Suprapubic skin (tissue), 4 donors: ENCODE measurements at regions not wholly inside any gene's neighbourhood (a gene's known extent, or its start where the extent isn't known, plus 50 kb on each side); places are given as distances from the start of the nearest gene placed in this dataset.
A peak's percentile ranks its signal among the peaks of the same experiment; 100 is the strongest.

Experiments used
- DNase-seq, 2 donors: peaks; one replicate each; pipeline ENCODE4 v3.0.0-alpha.2; 2019; ENCODE audit warnings: low spot score in 2 of 2
- H3K27ac ChIP-seq: fragments of 200-600 bp; sonication (generic); one replicate; pipeline ENCODE4 v1.5.1; 2019
- H3K27me3 ChIP-seq: fragments of 200-600 bp; sonication (generic); one replicate; pipeline ENCODE4 v1.5.1; 2019
- H3K36me3 ChIP-seq: fragments of 200-600 bp; sonication (generic); one replicate; pipeline ENCODE4 v1.5.1; 2019
- H3K4me1 ChIP-seq: fragments of 200-600 bp; sonication (generic); one replicate; pipeline ENCODE4 v1.5.1; 2019
- H3K4me3 ChIP-seq: fragments of 200-600 bp; sonication (generic); one replicate; pipeline ENCODE4 v1.5.1; 2019; ENCODE audit warnings: mild to moderate bottlenecking
- H3K9me3 ChIP-seq: fragments of 200-600 bp; sonication (generic); one replicate; pipeline ENCODE4 v1.5.1; 2019
- EP300 ChIP-seq: sonication (generic); formaldehyde crosslinking; IDR thresholded peaks from one replicate; pipeline ENCODE4 v1.6.1; 2017; ENCODE audit warnings: antibody characterized with exemption
- POLR2A ChIP-seq, 2 donors: fragments of 450-650 bp; IDR thresholded peaks; one replicate each; pipeline ENCODE4 v1.6.1; 2017; ENCODE audit warnings: antibody characterized with exemption in 2 of 2, mild to moderate bottlenecking in 2 of 2, moderate library complexity in 2 of 2
- POLR2AphosphoS5 ChIP-seq, 3 donors: sonication (generic); formaldehyde crosslinking; IDR thresholded peaks; one replicate each; pipeline ENCODE4 v1.6.1; 2017; ENCODE audit warnings: antibody characterized with exemption in 3 of 3
- WGBS: methylation state at CpG from one replicate; pipeline ENCODE4 v1.1.5; 2018; 5-methylcytosine and 5-hydroxymethylcytosine counted together
- TF ChIP-seq, protein P1 (sequence below), 2 donors: fragments of 200-600 bp in 1 of 2; fragments of 450-650 bp in 1 of 2; sonication (generic) in 1 of 2; IDR thresholded peaks; one replicate each; pipeline ENCODE4 v1.5.1; 2016 to 2019; ENCODE audit warnings: antibody characterized with exemption in 2 of 2, mild to moderate bottlenecking in 1 of 2, moderate library complexity in 1 of 2

DNA sequence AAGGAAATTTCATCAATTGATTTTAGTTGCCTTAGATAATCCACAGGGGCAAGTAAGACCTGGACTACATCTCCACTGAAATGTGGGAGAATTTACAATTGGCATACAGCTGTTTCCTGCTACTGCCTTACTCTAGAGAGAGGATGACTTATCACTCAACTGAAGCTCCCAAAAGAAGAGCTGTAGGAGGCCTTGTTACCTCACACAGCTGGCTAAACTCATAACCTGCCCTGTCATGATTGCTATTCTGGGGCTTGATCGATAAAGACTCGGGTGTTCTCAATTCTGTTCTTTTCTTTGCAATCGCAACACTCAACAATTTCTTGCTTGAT is 1396.4 kb downstream of the EFNB2 start:
- H3K27me3 ChIP-seq: no peaks in the 10 kb centered on the region
- no peaks in the 10 kb centered on the region for H3K4me1 ChIP-seq
- 79% methylated on average over 3 of the region's 3 CpGs for WGBS
- no peak for TF ChIP-seq POLR2AphosphoS5 (IDR thresholded peaks at IDR 0.05)
- no peak for TF ChIP-seq EP300
- no peak for TF ChIP-seq POLR2A (IDR thresholded peaks at IDR 0.05)
- TF ChIP-seq, protein P1, sequence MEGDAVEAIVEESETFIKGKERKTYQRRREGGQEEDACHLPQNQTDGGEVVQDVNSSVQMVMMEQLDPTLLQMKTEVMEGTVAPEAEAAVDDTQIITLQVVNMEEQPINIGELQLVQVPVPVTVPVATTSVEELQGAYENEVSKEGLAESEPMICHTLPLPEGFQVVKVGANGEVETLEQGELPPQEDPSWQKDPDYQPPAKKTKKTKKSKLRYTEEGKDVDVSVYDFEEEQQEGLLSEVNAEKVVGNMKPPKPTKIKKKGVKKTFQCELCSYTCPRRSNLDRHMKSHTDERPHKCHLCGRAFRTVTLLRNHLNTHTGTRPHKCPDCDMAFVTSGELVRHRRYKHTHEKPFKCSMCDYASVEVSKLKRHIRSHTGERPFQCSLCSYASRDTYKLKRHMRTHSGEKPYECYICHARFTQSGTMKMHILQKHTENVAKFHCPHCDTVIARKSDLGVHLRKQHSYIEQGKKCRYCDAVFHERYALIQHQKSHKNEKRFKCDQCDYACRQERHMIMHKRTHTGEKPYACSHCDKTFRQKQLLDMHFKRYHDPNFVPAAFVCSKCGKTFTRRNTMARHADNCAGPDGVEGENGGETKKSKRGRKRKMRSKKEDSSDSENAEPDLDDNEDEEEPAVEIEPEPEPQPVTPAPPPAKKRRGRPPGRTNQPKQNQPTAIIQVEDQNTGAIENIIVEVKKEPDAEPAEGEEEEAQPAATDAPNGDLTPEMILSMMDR (IDR thresholded peaks at IDR 0.05): no peak
- no peak overlapping the region for H3K27ac ChIP-seq
- DNase-seq: no peak
- H3K36me3 ChIP-seq: no peaks in the 10 kb centered on the region
- H3K4me3 ChIP-seq: peak overlapping the region; percentile 29
- no peaks in the 10 kb centered on the region for H3K9me3 ChIP-seq

DNA sequence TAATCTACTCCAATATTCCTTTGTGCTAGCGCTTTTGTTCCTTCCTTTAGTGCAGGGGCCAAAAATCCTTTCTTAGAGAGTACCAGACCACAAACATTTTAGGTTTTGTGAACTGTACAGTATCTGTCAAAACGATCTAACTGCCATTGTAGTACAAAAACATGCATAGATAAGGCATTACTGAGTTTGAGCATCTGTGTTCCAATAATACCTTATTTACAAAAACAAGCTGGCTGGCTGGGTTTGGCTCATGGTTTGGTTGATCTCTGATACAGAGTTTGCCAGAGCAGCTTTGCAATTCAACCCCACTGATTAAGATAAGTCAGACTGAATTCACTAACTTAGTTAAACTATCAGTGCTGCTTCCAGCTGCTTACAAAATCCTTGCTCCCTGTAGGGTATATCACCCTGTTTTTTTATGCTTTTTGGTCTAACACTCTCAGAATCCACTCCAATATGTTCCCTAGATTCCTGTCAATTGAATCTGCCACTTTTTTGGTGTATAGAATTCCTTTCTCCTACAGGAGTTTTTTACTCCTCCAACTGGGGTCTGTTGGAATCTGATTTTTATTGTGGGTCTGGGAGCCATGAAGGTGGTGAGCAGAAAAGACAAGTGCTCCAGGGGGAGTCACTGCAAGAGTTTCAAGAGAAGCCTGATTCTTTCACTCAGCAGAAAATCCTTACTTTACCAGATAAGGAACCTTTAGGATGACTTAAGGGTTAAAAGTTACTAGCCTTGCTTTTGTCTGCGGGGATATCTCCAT is 1399.4 kb downstream of the EFNB2 start:
- Histone ChIP-seq H3K27me3 (no peaks in the 10 kb centered on the region), H3K9me3 (no peaks in the 10 kb centered on the region), H3K36me3 (no peaks in the 10 kb centered on the region), H3K4me3 (no peak overlapping the region), H3K27ac (no peak overlapping the region), H3K4me1 (no peaks in the 10 kb centered on the region)
- DNase-seq: no peak
- 71% methylated on average over 3 of the region's 3 CpGs for WGBS
- TF ChIP-seq POLR2A (IDR thresholded peaks at IDR 0.05): no peak
- no peak for TF ChIP-seq EP300
- TF ChIP-seq, protein P1 (IDR thresholded peaks at IDR 0.05): no peak
- TF ChIP-seq POLR2AphosphoS5 (IDR thresholded peaks at IDR 0.05): no peak

DNA sequence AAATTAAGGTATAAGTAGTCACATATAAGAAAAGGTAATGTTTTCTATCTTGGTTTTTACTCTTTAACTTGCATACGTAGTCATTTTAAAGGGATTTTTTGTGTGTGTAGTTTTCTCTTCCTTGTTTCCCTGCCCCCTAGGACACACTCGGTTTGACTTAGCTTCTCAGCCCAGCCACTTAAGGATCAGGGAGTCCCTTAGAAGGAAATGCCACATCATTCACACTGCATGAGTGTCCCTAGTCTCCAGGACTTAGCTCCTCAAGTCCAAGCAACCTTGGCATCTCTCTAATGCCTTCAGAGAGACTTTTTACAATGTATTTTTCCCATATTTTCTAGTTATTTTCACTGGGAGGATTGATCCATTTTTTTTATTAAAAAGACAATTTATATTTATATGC is 1407.7 kb downstream of the EFNB2 start:
- H3K27ac ChIP-seq: no peak overlapping the region
- DNase-seq: no peak
- 81% methylated on average over 2 of the region's 2 CpGs for WGBS

DNA sequence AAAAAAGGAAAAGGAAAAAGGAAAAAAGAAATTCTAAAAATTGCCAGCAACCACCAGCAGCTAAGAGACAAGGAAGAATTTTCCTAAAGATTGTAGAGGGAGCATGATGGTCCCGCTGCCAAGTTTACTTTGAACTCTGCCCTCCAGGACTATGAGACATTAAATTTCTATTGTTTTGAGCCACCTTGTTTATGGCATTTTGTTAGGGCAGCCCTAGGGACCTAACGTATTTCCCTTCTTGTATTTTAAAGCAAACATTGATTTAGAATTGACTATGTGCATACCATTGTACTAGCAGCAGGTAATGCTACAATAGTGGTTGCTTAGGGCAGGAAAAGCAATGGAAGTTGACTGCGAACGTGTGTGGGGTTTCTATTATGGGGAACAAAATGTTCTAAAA is 1414.2 kb downstream of the EFNB2 start:
- DNase-seq: no peak
- H3K4me1 ChIP-seq: no peaks in the 10 kb centered on the region
- H3K4me3 ChIP-seq: no peak overlapping the region
- TF ChIP-seq, protein P1 (IDR thresholded peaks at IDR 0.05): no peak
- no peak for TF ChIP-seq EP300
- TF ChIP-seq POLR2A (IDR thresholded peaks at IDR 0.05): no peak
- TF ChIP-seq POLR2AphosphoS5 (IDR thresholded peaks at IDR 0.05): no peak
- no peaks in the 10 kb centered on the region for H3K9me3 ChIP-seq
- WGBS: 71% methylated on average over 4 of the region's 4 CpGs
- no peak overlapping the region for H3K27ac ChIP-seq
- H3K36me3 ChIP-seq: no peaks in the 10 kb centered on the region
- H3K27me3 ChIP-seq: no peaks in the 10 kb centered on the region

More for the DNA sequence above, 1407.7 kb downstream of the EFNB2 start:
- TF ChIP-seq POLR2AphosphoS5 (IDR thresholded peaks at IDR 0.05): no peak
- no peak for TF ChIP-seq EP300
- no peak for TF ChIP-seq POLR2A (IDR thresholded peaks at IDR 0.05)
- TF ChIP-seq, protein P1 (IDR thresholded peaks at IDR 0.05): no peak
- Histone ChIP-seq H3K27me3 (no peaks in the 10 kb centered on the region), H3K4me3 (no peak overlapping the region), H3K36me3 (no peaks in the 10 kb centered on the region), H3K4me1 (no peaks in the 10 kb centered on the region), H3K9me3 (no peaks in the 10 kb centered on the region)

DNA sequence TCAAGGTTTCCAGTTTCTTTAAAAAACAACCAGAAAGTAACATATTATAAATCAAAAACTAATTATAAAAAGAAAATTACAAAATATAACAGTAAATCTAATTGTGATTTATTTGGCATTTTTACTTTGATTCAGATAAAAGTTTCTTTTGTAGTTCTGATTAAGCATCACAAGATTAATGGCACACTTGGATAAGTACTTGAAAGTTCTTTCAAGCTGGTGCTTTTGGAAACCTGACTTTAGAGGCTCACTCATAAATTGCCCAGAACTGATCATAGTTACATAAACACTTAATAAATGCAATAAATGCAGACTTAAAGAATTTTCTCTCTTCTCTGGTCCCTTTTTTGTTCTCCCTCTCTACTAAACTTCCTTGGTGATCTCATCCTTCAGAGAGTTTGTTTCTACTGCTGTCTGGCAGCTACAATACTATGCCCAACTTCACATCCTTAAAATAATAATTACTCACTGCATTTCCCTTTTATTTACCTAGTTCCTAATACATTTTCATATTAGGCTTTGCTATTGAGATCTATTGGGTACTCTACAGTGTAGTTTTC is 1417.0 kb downstream of the EFNB2 start:
- Histone ChIP-seq H3K27ac (no peak overlapping the region), H3K4me3 (no peak overlapping the region), H3K27me3 (no peaks in the 10 kb centered on the region), H3K4me1 (no peaks in the 10 kb centered on the region), H3K36me3 (no peaks in the 10 kb centered on the region), H3K9me3 (no peaks in the 10 kb centered on the region)
- no peak for DNase-seq
- TF ChIP-seq POLR2A (IDR thresholded peaks at IDR 0.05) (no peak), POLR2AphosphoS5 (IDR thresholded peaks at IDR 0.05) (no peak), EP300 (no peak)
- TF ChIP-seq, protein P1 (IDR thresholded peaks at IDR 0.05): no peak
